ENCODE measurements at regions not wholly inside any gene's neighbourhood (a gene's known extent, or its start where the extent isn't known, plus 50 kb on each side); places are given as distances from the start of the nearest gene placed in this dataset.

- Histone ChIP-seq H2AFZ (ENCODE audit: insufficient read depth, low read depth, low read length, poor library complexity, severe bottlenecking) (no peak overlapping the region), H3K36me3 (replicated peaks in 1 of 2; ENCODE audit: control insufficient read depth in 1 of 2, insufficient read depth in 2 of 2, low read length in 2 of 2) (no peaks in the 10 kb centered on the region), H3K9me3 (replicated peaks in 1 of 2; ENCODE audit: control insufficient read depth in 1 of 2, insufficient read depth in 1 of 2, low read length in 2 of 2) (no peaks in the 10 kb centered on the region), H3K9ac (ENCODE audit: insufficient read depth, low read length, poor library complexity, severe bottlenecking) (no peak overlapping the region), H3K4me2 (replicated peaks; ENCODE audit: extremely low read depth, low read length, poor library complexity, severe bottlenecking) (no peak overlapping the region), H3K27ac (ENCODE audit: low read depth in 1 of 2, low read length in 2 of 2) (no peak overlapping the region), H3K4me3 (replicated peaks in 1 of 3; ENCODE audit: low read depth in 2 of 3, low read length in 3 of 3) (no peak overlapping the region), H4K20me1 (ENCODE audit: insufficient read depth, low read length) (no peaks in the 10 kb centered on the region), H3K79me2 (ENCODE audit: insufficient read depth, low read length) (no peaks in the 10 kb centered on the region), H3K27me3 (ENCODE audit: control insufficient read depth in 2 of 2, insufficient read depth in 2 of 2, low read length in 2 of 2) (peaks cover 30 to 43% of the 10 kb centered on the region in 2 donors), H3K4me1 (ENCODE audit: control insufficient read depth in 1 of 2, insufficient read depth in 2 of 2, low read length in 2 of 2) (peaks cover 12 to 15% of the 10 kb centered on the region in 2 donors)
- peak overlapping the region in 1 of 2 donors; percentile 43 for H3K4me3 Mint-ChIP-seq
- TF ChIP-seq CTCF (IDR thresholded peaks at IDR 0.05), result no peak
- DNase-seq, result no peak
- peaks cover 17% of the 10 kb centered on the region for H3K4me1 Mint-ChIP-seq
- WGBS (ENCODE audit: insufficient coverage), result 60% methylated on average over 1 of the region's 4 CpGs
- no peak overlapping the region for H3K27ac Mint-ChIP-seq
- intact Hi-C loops (cut with micrococcal nuclease), result no loop called here
- H3K36me3 Mint-ChIP-seq, result peaks cover 0 to 7% of the 10 kb centered on the region in 2 donors
- peaks cover 24 to 46% (median 36%) of the 10 kb centered on the region in 3 donors for H3K27me3 Mint-ChIP-seq (ENCODE audit: low read depth in 3 of 3)
- H3K9me3 Mint-ChIP-seq, result peaks cover 0 to 5% (median 0%) of the 10 kb centered on the region in 7 donors
Observed at GRCh38 chr5:158369241-158369640, 510.3 kb upstream of the CLINT1 start.

GRCh38 chr5:158368686-158369085 lies 509.7 kb upstream of the CLINT1 start:
- H3K4me3 ChIP-seq (replicated peaks in 1 of 3; ENCODE audit: low read depth in 2 of 3, low read length in 3 of 3), result no peak overlapping the region
- peaks cover 19 to 43% (median 36%) of the 10 kb centered on the region in 3 donors for H3K27me3 Mint-ChIP-seq (ENCODE audit: low read depth in 3 of 3)
- intact Hi-C loops (cut with micrococcal nuclease), result no loop called here

More at GRCh38 chr5:158368686-158369085, 509.7 kb upstream of the CLINT1 start:
- no peaks in the 10 kb centered on the region for H3K9me3 ChIP-seq (replicated peaks in 1 of 2; ENCODE audit: control insufficient read depth in 1 of 2, insufficient read depth in 1 of 2, low read length in 2 of 2)
- no peak for TF ChIP-seq CTCF (IDR thresholded peaks at IDR 0.05)
- H3K27ac Mint-ChIP-seq, result no peak overlapping the region
- no peaks in the 10 kb centered on the region for H4K20me1 ChIP-seq (ENCODE audit: insufficient read depth, low read length)
- H2AFZ ChIP-seq (ENCODE audit: insufficient read depth, low read depth, low read length, poor library complexity, severe bottlenecking), result no peak overlapping the region
- peaks cover 11% of the 10 kb centered on the region for H3K4me1 Mint-ChIP-seq
- H3K4me3 Mint-ChIP-seq, result peak overlapping the region in 1 of 2 donors; percentile 43
- H3K4me2 ChIP-seq (replicated peaks; ENCODE audit: extremely low read depth, low read length, poor library complexity, severe bottlenecking), result no peak overlapping the region
- no peak overlapping the region for H3K9ac ChIP-seq (ENCODE audit: insufficient read depth, low read length, poor library complexity, severe bottlenecking)
- H3K9me3 Mint-ChIP-seq, result peaks cover 0 to 5% (median 0%) of the 10 kb centered on the region in 7 donors
- H3K4me1 ChIP-seq (ENCODE audit: control insufficient read depth in 1 of 2, insufficient read depth in 2 of 2, low read length in 2 of 2), result peaks cover 6 to 9% of the 10 kb centered on the region in 2 donors
- no peak overlapping the region for H3K27ac ChIP-seq (ENCODE audit: low read depth in 1 of 2, low read length in 2 of 2)
- H3K36me3 ChIP-seq (replicated peaks in 1 of 2; ENCODE audit: control insufficient read depth in 1 of 2, insufficient read depth in 2 of 2, low read length in 2 of 2), result no peaks in the 10 kb centered on the region
- H3K27me3 ChIP-seq (ENCODE audit: control insufficient read depth in 2 of 2, insufficient read depth in 2 of 2, low read length in 2 of 2), result peaks cover 30 to 46% of the 10 kb centered on the region in 2 donors
- WGBS (ENCODE audit: insufficient coverage), result no CpG with 5 or more reads among the region's 4 CpGs
- H3K36me3 Mint-ChIP-seq, result peaks cover 0 to 7% of the 10 kb centered on the region in 2 donors
- no peak for DNase-seq
- no peaks in the 10 kb centered on the region for H3K79me2 ChIP-seq (ENCODE audit: insufficient read depth, low read length)
